Rectal smooth muscle tissue (tissue), 1 donor: ENCODE measurements at regions not wholly inside any gene's neighbourhood (a gene's known extent, or its start where the extent isn't known, plus 50 kb on each side); places are given as distances from the start of the nearest gene placed in this dataset.
"Not testable (repeated sequence)": the region's sequence is repeated elsewhere in the genome, so short reads cannot be mapped to it uniquely, and the experiment has no call there.

Source experiments
- H3K27ac ChIP-seq: one replicate; pipeline ENCODE4 v1.7.0; 2013; ENCODE audit warnings: low read depth, low read length, inconsistent platforms
- H3K27me3 ChIP-seq: one replicate; pipeline ENCODE4 v1.7.0; 2013; ENCODE audit warnings: low read length; ENCODE audit not compliant: control insufficient read depth, insufficient read depth
- H3K36me3 ChIP-seq: one replicate; pipeline ENCODE4 v1.7.0; 2013; ENCODE audit warnings: low read length; ENCODE audit not compliant: control insufficient read depth, insufficient read depth
- H3K4me1 ChIP-seq: one replicate; pipeline ENCODE4 v1.7.0; 2013; ENCODE audit warnings: low read length; ENCODE audit not compliant: control insufficient read depth, insufficient read depth
- H3K4me3 ChIP-seq: one replicate; pipeline ENCODE4 v1.7.0; 2013; ENCODE audit warnings: low read length
- H3K9ac ChIP-seq: one replicate; pipeline ENCODE4 v1.7.0; 2013; ENCODE audit warnings: low read length

DNA sequence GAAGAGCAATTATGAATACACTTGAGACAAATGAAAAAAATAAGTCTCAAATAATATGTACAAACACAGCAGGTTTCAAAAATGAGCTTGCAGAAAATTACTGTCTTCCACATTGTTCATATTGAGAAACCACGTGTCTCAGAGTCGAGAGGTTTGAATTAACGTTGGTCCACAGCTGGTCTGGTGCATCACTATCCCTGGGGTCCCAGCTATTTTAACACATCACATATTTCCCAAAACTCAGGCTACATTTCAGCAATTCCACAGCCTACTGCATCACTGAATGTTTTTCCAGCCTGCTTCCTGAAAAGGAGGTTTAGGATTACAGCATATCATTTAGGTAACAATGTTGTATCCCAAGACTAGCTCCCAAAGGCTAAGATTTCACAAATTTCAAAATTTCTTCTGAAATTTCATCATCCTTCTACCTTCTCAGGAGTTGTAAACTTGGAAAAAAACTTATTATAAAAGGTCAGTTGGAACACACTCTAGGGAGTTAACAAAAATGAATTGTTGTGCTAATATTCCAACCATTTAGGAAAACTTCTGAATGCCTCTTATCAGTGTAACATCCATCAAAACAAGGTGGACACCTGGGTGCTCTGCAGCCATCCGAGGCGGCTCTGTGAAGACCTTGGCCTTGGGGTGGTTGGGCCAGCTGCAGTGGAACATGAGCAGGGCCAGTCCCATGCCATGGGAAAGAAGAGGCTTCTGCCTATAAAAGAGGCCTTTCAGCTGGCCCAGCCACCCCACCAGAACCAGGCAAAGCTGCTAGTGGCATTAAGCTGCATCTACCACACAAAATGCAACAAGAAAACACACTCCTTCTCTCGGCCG lies 198.1 kb upstream of the RBBP8 start:
- Histone ChIP-seq H3K36me3 (no peaks in the 10 kb centered on the region), H3K27me3 (no peaks in the 10 kb centered on the region), H3K9ac (no peak overlapping the region), H3K4me3 (no peak overlapping the region), H3K4me1 (no peaks in the 10 kb centered on the region), H3K27ac (no peak overlapping the region)

- no peak overlapping the region for H3K4me3 ChIP-seq
- H3K36me3 ChIP-seq: no peaks in the 10 kb centered on the region
Measured at GRCh38 chr18:22737054-22737453, 196.1 kb upstream of the RBBP8 start.

GRCh38 chr18:22739061-22739642 lies 194.0 kb upstream of the RBBP8 start:
- Histone ChIP-seq H3K36me3 (no peaks in the 10 kb centered on the region), H3K4me1 (no peaks in the 10 kb centered on the region), H3K9ac (no peak overlapping the region), H3K4me3 (no peak overlapping the region), H3K27me3 (no peaks in the 10 kb centered on the region), H3K27ac (no peak overlapping the region)

More at GRCh38 chr18:22737054-22737453, 196.1 kb upstream of the RBBP8 start:
- no peak overlapping the region for H3K27ac ChIP-seq
- H3K4me1 ChIP-seq: no peaks in the 10 kb centered on the region
- H3K9ac ChIP-seq: no peak overlapping the region
- H3K27me3 ChIP-seq: no peaks in the 10 kb centered on the region

GRCh38 chr18:22739789-22740188 lies 193.3 kb upstream of the RBBP8 start:
- Histone ChIP-seq H3K36me3 (no peaks in the 10 kb centered on the region), H3K27ac (no peak overlapping the region), H3K9ac (no peak overlapping the region), H3K27me3 (no peaks in the 10 kb centered on the region), H3K4me1 (no peaks in the 10 kb centered on the region), H3K4me3 (no peak overlapping the region)

DNA sequence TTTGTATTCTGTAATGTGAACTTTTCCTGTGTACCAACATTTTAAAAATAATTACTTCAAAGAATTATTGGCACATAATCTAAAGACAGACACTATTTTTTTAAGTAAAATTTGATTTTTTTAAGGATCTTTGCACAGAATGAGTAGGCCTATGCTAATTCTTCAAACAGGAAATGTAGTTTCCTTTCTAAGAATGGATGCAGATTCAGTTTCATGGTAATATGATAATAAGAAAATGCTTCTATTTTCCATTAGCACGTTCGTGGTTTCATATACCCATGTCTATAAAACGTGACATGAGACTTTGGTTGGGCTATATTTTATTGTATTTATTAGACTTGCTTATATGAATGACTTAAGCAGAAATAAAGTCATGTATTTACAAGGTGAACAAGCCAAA lies 191.8 kb upstream of the RBBP8 start:
- Histone ChIP-seq H3K36me3 (no peaks in the 10 kb centered on the region), H3K27me3 (no peaks in the 10 kb centered on the region), H3K4me1 (no peaks in the 10 kb centered on the region), H3K27ac (no peak overlapping the region), H3K4me3 (no peak overlapping the region), H3K9ac (no peak overlapping the region)

DNA sequence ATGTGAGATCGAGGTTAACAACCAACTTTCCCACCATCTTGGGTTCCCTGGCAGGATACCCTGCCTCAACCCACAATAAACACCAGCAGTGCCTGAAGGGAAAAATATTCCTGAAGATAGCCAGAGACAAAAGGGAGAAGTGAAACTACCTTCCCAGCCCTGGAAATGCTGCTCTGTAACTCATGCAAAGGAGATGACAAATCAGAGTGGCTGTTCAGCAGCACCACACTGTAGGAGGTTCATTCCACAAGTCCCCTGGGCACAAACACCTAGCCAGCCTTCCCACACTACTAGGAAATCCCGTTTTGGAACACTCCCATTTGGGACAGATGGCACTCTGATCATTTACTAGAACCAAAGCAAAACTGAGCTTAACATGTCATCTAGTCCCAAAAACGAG lies 190.7 kb upstream of the RBBP8 start:
- H3K36me3 ChIP-seq: no peaks in the 10 kb centered on the region
- H3K27ac ChIP-seq: no peak overlapping the region
- H3K9ac ChIP-seq: no peak overlapping the region
- no peaks in the 10 kb centered on the region for H3K4me1 ChIP-seq
- H3K4me3 ChIP-seq: no peak overlapping the region
- no peaks in the 10 kb centered on the region for H3K27me3 ChIP-seq

DNA sequence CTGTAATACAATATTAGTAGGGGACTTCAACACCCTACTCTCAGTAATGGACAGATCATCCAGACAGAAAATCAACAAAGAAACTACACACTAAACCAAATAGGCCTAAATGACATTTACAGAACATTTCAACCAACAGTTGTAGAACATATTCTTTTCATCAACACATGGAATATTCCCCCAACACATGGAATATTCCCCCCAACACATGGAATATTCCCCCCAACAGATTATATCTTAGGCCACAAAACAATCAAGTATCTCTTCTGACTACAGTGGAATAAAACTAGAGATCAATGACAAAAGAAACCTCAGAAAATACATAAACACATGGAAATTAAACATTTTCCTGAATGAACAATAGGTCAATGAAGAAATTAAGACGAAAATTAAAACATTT lies 187.2 kb upstream of the RBBP8 start:
- no peaks in the 10 kb centered on the region for H3K36me3 ChIP-seq
- H3K9ac ChIP-seq: no peak overlapping the region
- no peak overlapping the region for H3K27ac ChIP-seq
- H3K4me3 ChIP-seq: no peak overlapping the region
- no peaks in the 10 kb centered on the region for H3K27me3 ChIP-seq
- no peaks in the 10 kb centered on the region for H3K4me1 ChIP-seq

DNA sequence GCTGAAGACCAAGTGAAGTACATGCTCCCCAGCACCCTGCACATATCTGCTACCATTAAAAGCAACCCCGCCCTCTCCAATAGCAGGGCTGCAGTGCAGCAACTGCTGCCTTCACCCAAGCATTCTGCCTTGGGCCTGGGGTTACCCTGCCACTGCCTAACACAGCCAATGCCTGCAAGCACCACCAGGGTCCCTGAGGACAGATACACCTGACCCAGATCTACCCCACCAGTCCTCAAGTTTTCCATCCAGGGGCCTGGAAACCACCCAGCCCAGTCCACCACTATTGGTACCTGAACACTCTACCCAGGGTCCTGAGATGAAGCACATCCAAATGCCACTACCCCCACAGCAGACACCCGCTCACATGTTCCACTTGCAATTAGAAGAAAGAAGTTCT lies 181.1 kb upstream of the RBBP8 start:
- Histone ChIP-seq H3K27me3 (no peaks in the 10 kb centered on the region), H3K9ac (no peak overlapping the region), H3K4me1 (no peaks in the 10 kb centered on the region), H3K36me3 (no peaks in the 10 kb centered on the region), H3K4me3 (no peak overlapping the region), H3K27ac (no peak overlapping the region)

- H3K4me3 ChIP-seq: no peak overlapping the region
- no peak overlapping the region for H3K27ac ChIP-seq
- H3K27me3 ChIP-seq: no peaks in the 10 kb centered on the region
- H3K9ac ChIP-seq: no peak overlapping the region
- H3K4me1 ChIP-seq: no peaks in the 10 kb centered on the region
- H3K36me3 ChIP-seq: no peaks in the 10 kb centered on the region
Measured at GRCh38 chr18:22753130-22753831, 179.8 kb upstream of the RBBP8 start.

GRCh38 chr18:22764005-22764404 lies 169.1 kb upstream of the RBBP8 start:
- not testable (repeated sequence) for H3K36me3 ChIP-seq, H3K27me3 ChIP-seq, H3K4me1 ChIP-seq, H3K27ac ChIP-seq, H3K9ac ChIP-seq, H3K4me3 ChIP-seq

DNA sequence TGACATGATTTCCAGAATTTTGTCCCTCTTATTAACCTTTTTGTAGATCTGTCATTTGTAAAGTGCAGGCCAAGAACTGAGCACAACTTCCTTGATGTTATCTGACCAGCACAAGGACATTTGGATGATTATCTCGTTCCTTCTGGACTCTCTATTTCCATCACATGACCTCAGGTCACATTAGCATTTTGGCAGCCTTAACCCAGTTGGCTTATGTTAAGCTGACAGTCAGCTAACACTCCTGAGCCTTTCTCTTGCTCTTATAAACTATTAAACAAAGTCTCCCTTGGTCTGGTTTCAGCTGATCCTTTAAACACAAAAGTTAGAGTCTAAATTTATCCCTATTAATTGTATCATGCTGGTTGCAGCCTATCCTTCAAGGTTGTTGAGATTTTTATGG lies 167.2 kb upstream of the RBBP8 start:
- peaks cover 2% of the 10 kb centered on the region for H3K4me1 ChIP-seq
- H3K27me3 ChIP-seq: no peaks in the 10 kb centered on the region
- no peak overlapping the region for H3K9ac ChIP-seq
- peak overlapping the region; percentile 14 for H3K27ac ChIP-seq
- H3K36me3 ChIP-seq: no peaks in the 10 kb centered on the region
- no peak overlapping the region for H3K4me3 ChIP-seq

DNA sequence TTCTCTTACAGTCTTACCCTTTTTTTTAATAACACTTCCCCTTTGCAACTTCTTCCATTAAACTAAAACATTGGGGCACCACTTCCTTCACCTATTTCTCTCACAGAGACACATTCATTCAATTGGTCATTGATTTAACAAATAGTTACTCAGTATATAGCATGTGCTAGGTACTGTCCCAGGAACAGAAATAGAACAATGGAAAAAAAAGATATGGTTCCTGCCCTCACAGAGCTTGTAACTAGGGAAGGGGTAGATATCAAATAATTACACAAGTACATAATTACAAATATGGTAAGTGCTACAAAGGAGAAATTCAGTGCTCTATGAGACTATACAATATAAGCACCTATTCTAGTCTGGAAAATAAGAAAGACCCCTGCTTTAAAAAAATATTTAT lies 165.5 kb upstream of the RBBP8 start:
- Histone ChIP-seq H3K27me3 (no peaks in the 10 kb centered on the region), H3K4me1 (peaks cover 2% of the 10 kb centered on the region), H3K36me3 (no peaks in the 10 kb centered on the region), H3K4me3 (no peak overlapping the region), H3K9ac (no peak overlapping the region), H3K27ac (no peak overlapping the region)
